ENCODE measurements at regions not wholly inside any gene's neighbourhood (a gene's known extent, or its start where the extent isn't known, plus 50 kb on each side); places are given as distances from the start of the nearest gene placed in this dataset.

DNA sequence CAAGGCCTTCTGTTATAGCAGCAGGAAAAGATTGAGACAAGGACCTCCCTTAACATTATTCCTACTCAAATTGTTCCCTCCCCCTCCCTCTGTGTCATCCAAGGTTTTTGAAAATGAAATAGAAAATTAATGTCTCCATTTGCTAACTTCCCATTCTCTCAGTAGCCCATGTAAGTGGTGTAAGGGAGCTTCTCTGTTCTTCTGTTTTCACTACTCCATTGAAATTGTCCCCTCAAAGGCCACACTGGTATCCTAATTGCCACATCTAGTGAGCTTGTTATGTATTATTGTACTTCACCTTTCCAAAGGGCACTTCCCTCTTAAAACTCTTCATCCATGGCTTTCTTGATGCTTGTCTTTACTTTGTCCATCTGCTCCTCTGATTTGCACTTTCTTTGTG is 131.2 kb upstream of the PIK3R1 start:
- Histone ChIP-seq H3K36me3 (ENCODE audit: control insufficient read depth, low read length) (no peaks in the 10 kb centered on the region), H3K79me2 (ENCODE audit: control insufficient read depth, low read length) (no peaks in the 10 kb centered on the region), H4K20me1 (ENCODE audit: control insufficient read depth, insufficient read depth, low read depth, low read length) (no peaks in the 10 kb centered on the region), H3K4me3 (ENCODE audit: low read length) (no peak overlapping the region), H3K9me2 (replicated peaks; ENCODE audit: control insufficient read depth, low read length) (no peaks in the 10 kb centered on the region), H3K27ac (ENCODE audit: low read depth, low read length) (no peak overlapping the region), H3K27me3 (ENCODE audit: control insufficient read depth, low read length) (no peaks in the 10 kb centered on the region), H3K4me2 (ENCODE audit: low read length) (no peak overlapping the region), H3K4me1 (ENCODE audit: control insufficient read depth, low read length) (peaks cover 5% of the 10 kb centered on the region; the same call in 1 of the 2 replicates), H3F3A (ENCODE audit: control insufficient read depth, insufficient read depth) (no peaks in the 10 kb centered on the region), H3K9me3 (ENCODE audit: control insufficient read depth, insufficient read depth, low read length) (no peaks in the 10 kb centered on the region)
- TF ChIP-seq EZH2phosphoT487 (IDR thresholded peaks at IDR 0.05; ENCODE audit: borderline replicate concordance, low read length) (no peak), CTCF (IDR thresholded peaks at IDR 0.05; ENCODE audit: low read depth, low read length, poor library complexity, severe bottlenecking) (no peak)

- TF ChIP-seq CTCF (IDR thresholded peaks at IDR 0.05; ENCODE audit: low read depth, low read length, poor library complexity, severe bottlenecking) (no peak), EZH2phosphoT487 (IDR thresholded peaks at IDR 0.05; ENCODE audit: borderline replicate concordance, low read length) (no peak)
- H3K36me3 ChIP-seq (ENCODE audit: control insufficient read depth, low read length): no peaks in the 10 kb centered on the region
- H3F3A ChIP-seq (ENCODE audit: control insufficient read depth, insufficient read depth): no peaks in the 10 kb centered on the region
- no peaks in the 10 kb centered on the region for H3K27me3 ChIP-seq (ENCODE audit: control insufficient read depth, low read length)
- H3K9me3 ChIP-seq (ENCODE audit: control insufficient read depth, insufficient read depth, low read length): no peaks in the 10 kb centered on the region
- H3K27ac ChIP-seq (ENCODE audit: low read depth, low read length): no peak overlapping the region
- H3K4me1 ChIP-seq (ENCODE audit: control insufficient read depth, low read length): no peaks in the 10 kb centered on the region
- H4K20me1 ChIP-seq (ENCODE audit: control insufficient read depth, insufficient read depth, low read depth, low read length): no peaks in the 10 kb centered on the region
- no peak overlapping the region for H3K4me2 ChIP-seq (ENCODE audit: low read length)
- no peak overlapping the region for H3K4me3 ChIP-seq (ENCODE audit: low read length)
- no peaks in the 10 kb centered on the region for H3K79me2 ChIP-seq (ENCODE audit: control insufficient read depth, low read length)
- no peaks in the 10 kb centered on the region for H3K9me2 ChIP-seq (replicated peaks; ENCODE audit: control insufficient read depth, low read length)
Observed at GRCh38 chr5:68080282-68081050, 135.1 kb upstream of the PIK3R1 start.

DNA sequence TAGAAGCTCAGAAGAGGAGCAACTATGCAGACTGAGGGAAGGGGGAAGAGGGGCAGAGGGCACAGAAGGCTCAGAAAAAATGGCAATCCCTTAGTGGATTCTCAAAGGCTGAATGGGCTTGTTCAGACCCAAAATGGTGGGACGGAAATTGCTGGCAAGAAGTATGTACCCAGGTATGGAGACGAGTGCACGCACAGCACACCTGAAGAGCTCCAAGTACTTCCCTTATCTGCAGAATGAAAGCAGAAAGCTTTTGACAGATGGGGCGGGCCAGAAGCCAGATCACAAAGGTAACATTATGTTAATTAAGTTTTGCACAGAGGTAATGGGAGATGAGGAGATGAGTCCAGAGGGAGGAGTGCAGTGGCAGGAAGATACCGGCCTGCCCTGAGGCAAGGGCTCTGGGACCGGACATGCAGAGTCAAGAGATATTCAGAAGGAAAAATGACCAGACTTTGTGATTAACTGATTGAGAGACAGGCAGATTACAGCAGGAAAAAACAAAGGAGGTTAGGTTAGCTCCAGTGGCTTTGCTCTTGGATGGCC is 138.1 kb upstream of the PIK3R1 start:
- H3K27ac ChIP-seq (ENCODE audit: low read depth, low read length): no peak overlapping the region
- H3K4me1 ChIP-seq (ENCODE audit: control insufficient read depth, low read length): no peaks in the 10 kb centered on the region
- H3K79me2 ChIP-seq (ENCODE audit: control insufficient read depth, low read length): no peaks in the 10 kb centered on the region
- no peaks in the 10 kb centered on the region for H3K9me3 ChIP-seq (ENCODE audit: control insufficient read depth, insufficient read depth, low read length)
- TF ChIP-seq CTCF (IDR thresholded peaks at IDR 0.05; ENCODE audit: low read depth, low read length, poor library complexity, severe bottlenecking): no peak
- no peak for TF ChIP-seq EZH2phosphoT487 (IDR thresholded peaks at IDR 0.05; ENCODE audit: borderline replicate concordance, low read length)
- no peak overlapping the region for H3K4me2 ChIP-seq (ENCODE audit: low read length)
- H3K9me2 ChIP-seq (replicated peaks; ENCODE audit: control insufficient read depth, low read length): no peaks in the 10 kb centered on the region
- no peak overlapping the region for H3K4me3 ChIP-seq (ENCODE audit: low read length)
- H3F3A ChIP-seq (ENCODE audit: control insufficient read depth, insufficient read depth): no peaks in the 10 kb centered on the region
- H3K27me3 ChIP-seq (ENCODE audit: control insufficient read depth, low read length): no peaks in the 10 kb centered on the region
- no peaks in the 10 kb centered on the region for H4K20me1 ChIP-seq (ENCODE audit: control insufficient read depth, insufficient read depth, low read depth, low read length)
- no peaks in the 10 kb centered on the region for H3K36me3 ChIP-seq (ENCODE audit: control insufficient read depth, low read length)

Measured in DOHH2 (cell line).